Astrocyte of the cerebellum (primary cell): ENCODE measurements at regions not wholly inside any gene's neighbourhood (a gene's known extent, or its start where the extent isn't known, plus 50 kb on each side); places are given as distances from the start of the nearest gene placed in this dataset.

Experiments
- DNase-seq: peaks from one replicate; pipeline ENCODE4 v3.0.0-alpha.2; 2011; ENCODE audit warnings: low read depth
- H3K4me3 ChIP-seq: 2 replicates; pipeline ENCODE4 v1.5.1; 2011; ENCODE audit warnings: mild to moderate bottlenecking, low read depth, low read length, moderate library complexity
- CTCF ChIP-seq: IDR thresholded peaks from 2 replicates; pipeline ENCODE4 v1.5.1; 2012; ENCODE audit warnings: low read length, low read depth, moderate library complexity, mild to moderate bottlenecking; ENCODE audit errors: missing control alignments
- in situ Hi-C: cut with HindIII; loops from 2 replicates; pipeline ENCODE4 v1.10.0; 2017; ENCODE audit warnings: low sequenced_read_pairs

GRCh38 chr18:25518716-25519053 is 166.7 kb upstream of the ZNF521 start:
- in situ Hi-C loops, result no loop called here
- TF ChIP-seq CTCF, result no peak
- no peak for DNase-seq
- H3K4me3 ChIP-seq, result no peak overlapping the region

GRCh38 chr18:25517881-25518715 is 166.1 kb upstream of the ZNF521 start:
- no peak for DNase-seq
- TF ChIP-seq CTCF, result no peak
- in situ Hi-C loops, result no loop called here
- H3K4me3 ChIP-seq, result no peak overlapping the region

DNA sequence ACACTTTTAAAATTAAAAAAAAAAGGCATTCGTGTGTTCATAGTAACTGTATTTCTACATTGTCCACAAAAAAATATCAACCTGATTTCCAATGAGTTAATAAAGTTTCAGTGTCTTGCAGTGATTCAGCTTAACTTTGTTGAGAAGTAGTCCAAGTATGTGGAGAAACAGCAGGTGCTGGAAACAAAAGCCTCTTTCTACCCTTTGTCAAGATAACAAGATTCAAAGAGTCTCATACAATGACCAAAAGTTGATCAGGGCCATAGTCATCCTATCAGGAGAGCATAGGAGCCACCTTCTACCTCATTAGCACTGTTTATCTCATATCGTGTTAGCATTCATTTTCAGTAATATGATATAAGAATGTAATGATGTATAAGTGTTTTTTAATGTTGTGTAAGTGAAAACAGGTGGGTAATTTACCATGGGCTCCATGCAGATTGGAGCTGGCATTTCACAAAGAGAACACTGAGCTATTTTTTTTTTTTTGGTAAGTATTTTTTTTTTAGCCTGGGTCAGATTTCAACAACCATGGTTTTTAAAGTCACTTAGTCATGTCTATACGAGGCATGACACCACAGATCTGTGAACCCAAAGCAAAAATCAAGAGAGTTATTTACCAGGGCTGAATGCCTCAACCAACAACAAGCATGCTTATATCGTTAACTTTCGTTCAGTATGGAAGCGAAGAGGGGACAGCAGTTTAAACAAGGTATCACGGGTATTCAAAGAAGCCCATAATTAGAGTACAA is 165.0 kb upstream of the ZNF521 start:
- no peak for TF ChIP-seq CTCF
- in situ Hi-C loops, result no loop called here
- DNase-seq, result no peak
- no peak overlapping the region for H3K4me3 ChIP-seq

DNA sequence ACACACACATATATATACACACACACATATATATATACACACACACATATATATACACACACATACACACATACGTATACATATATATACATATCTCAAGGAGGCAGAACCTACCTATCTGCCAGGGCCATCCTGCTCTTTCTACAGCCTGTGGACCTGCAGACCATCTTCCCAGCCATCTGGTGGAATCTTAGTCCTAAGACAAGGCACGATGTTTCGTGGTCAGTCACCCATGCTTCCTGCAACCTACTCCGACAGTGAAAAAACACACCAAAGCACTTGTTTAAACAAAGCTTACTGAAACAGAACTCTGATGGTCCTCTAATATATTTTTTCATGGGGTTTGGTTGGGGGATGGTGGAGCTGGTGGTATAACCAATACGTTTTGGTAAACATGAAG is 164.2 kb upstream of the ZNF521 start:
- no peak for TF ChIP-seq CTCF
- H3K4me3 ChIP-seq, result no peak overlapping the region
- in situ Hi-C loops, result no loop called here
- no peak for DNase-seq

DNA sequence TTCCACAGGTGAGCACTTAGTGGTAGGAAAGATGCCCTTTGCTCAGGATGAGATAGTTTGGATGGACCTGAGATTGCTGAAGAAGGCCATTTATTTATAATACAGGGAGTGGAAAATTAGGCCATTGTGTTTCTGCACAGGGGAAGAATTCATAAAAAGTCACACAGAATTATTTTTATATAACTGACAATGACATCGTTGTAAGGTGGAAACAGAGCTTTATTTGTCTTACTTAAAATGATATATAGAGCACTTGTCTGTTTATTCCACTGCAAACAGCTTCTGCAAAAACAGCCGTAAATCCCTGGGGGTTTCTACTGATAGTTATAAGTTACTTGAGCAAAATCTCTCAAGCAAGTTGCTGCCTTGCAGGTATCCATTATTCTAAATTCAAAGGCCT is 158.1 kb upstream of the ZNF521 start:
- no peak for TF ChIP-seq CTCF
- DNase-seq, result no peak
- no peak overlapping the region for H3K4me3 ChIP-seq
- in situ Hi-C loops, result no loop called here

GRCh38 chr18:25503567-25504081 is 151.7 kb upstream of the ZNF521 start:
- no peak for TF ChIP-seq CTCF
- peak overlapping the region; percentile 31 for H3K4me3 ChIP-seq
- DNase-seq, result peak; percentile 68
- in situ Hi-C loops, result no loop called here
